Pons (tissue), 1 donor: ENCODE measurements at regions not wholly inside any gene's neighbourhood (a gene's known extent, or its start where the extent isn't known, plus 50 kb on each side); places are given as distances from the start of the nearest gene placed in this dataset.
"Not testable (repeated sequence)": the region's sequence is repeated elsewhere in the genome, so short reads cannot be mapped to it uniquely, and the experiment has no call there.

Source experiments
- DNase-seq: peaks from one replicate; pipeline ENCODE4 v3.0.0-alpha.2; 2016; ENCODE audit warnings: low spot score

DNA sequence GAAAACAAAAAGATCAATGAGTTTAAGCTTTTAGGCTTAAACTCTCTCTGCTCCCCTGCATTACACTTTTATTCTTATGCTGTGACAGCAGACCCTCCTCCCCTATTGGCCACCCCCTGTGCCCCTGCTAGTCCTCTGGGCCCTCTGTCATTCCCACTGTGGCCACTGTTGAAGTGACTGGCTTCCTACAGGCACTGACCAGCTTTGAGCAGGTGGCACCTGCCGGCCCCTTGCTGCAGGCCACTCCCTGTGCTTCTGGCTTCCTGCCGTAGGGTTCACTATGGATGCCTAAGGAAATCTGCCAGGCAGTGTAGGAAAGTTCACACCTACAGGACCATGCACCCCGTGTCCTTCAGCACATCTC, 156.5 kb upstream of the L3MBTL4 start:
- no peak for DNase-seq

DNA sequence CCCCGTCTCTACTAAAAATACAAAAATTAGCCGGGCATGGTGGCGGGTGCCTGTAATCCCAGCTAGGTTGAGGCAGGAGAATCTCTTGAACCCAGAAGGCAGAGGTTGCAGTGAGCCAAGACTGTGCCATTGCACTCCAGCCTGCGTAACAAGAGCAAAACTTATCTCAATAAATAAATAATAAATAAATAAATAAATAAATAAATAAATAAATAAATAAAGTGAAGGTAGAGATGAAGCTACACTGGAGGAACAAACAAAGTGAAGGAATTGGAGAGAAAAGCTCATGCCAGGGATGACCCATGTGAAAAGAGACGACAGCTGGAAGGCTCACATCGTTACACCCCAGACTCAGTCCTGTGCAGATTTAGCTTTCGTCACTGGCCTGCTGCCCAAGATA, 157.3 kb upstream of the ARHGAP28 start:
- not testable (repeated sequence) for DNase-seq

DNA sequence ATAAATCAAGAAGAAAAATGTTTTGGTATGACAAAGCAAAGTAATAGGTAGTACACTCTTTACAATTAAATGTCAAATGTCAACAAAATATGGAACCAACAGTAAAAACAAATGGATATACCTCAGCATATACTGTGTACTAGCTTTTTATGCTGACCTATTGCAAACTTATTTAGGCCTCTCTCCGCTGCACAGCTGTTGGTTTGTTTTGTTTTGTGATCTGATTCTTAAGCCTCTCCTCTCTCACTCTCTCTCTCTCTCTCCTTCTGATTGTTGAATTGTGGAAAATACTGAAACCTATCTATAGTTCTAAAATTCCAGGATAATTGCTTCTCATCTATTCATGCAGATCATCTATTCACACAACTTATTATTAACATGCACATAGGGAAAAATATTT, 154.9 kb upstream of the ARHGAP28 start:
- no peak for DNase-seq

- no peak for DNase-seq
Measured at GRCh38 chr18:6575908-6576307, 153.6 kb upstream of the ARHGAP28 start.

- no peak for DNase-seq
Measured at GRCh38 chr18:6576718-6577375, 152.7 kb upstream of the ARHGAP28 start.

GRCh38 chr18:6578686-6579085, 150.8 kb upstream of the ARHGAP28 start:
- no peak for DNase-seq

- no peak for DNase-seq
Measured at GRCh38 chr18:6579486-6579885, 150.0 kb upstream of the ARHGAP28 start.

DNA sequence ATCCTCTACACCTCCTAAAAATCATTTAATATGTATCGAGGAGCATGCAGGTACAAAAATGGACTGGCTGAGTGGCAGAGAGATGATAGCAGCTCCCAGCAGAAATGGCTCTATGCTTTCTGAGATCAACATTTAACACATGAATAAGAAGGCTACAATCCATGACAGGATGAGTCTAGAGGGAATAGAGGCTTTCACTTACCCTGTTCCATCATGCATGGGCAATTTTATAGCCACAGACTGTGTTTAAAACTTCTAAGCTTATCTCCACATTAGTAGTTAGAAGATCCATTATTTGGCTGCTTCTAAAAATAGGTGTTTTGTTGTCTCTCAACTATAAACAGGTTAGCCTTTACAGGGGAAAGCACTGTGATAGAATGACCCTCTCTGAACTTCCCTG, 149.1 kb upstream of the ARHGAP28 start:
- DNase-seq: no peak

- no peak for DNase-seq
Measured at GRCh38 chr18:6589923-6590322, 139.6 kb upstream of the ARHGAP28 start.

- no peak for DNase-seq
Measured at GRCh38 chr18:6590326-6590725, 139.2 kb upstream of the ARHGAP28 start.

GRCh38 chr18:6591491-6591890, 138.0 kb upstream of the ARHGAP28 start:
- no peak for DNase-seq

DNA sequence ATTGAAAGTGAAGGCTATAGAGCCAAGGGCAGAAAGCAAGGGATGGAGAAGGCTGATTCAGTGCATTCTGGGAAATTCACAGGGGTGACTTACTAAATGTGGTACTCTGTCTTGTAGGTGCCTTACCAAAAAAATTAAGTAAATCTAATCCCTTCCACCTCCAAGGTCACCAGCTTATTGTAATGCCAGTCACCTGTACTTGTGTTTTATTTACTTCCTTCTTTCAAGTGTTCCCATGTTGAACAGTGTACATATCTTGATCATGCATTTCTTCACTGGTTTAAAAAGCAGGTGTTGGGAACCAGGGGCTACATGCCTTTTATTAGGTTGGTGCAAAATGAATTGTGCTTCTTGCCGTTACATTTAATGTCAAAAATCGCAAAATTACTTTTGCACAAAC, 137.0 kb upstream of the ARHGAP28 start:
- no peak for DNase-seq

- DNase-seq: no peak
Measured at GRCh38 chr18:6593142-6593885, 136.2 kb upstream of the ARHGAP28 start.

DNA sequence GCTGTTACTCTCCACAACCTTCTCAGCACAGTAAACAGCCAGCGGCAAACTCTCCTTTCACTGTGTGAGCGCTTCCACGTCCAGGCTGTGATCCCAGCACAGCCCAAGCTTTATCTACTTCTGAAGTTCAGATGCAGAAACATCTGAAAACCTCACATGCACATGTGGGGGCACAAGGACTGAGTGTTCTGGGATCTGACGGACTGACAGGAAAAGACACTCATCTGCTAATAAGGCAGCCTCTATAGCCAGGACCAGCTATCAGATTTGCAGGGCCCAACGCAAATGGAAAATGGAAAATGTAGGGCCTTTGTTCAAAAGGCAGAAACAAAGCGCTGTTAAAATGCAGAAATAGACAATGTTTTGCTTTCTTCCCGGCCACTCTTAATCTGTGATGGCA, 133.8 kb upstream of the ARHGAP28 start:
- peak; percentile 87 for DNase-seq

DNA sequence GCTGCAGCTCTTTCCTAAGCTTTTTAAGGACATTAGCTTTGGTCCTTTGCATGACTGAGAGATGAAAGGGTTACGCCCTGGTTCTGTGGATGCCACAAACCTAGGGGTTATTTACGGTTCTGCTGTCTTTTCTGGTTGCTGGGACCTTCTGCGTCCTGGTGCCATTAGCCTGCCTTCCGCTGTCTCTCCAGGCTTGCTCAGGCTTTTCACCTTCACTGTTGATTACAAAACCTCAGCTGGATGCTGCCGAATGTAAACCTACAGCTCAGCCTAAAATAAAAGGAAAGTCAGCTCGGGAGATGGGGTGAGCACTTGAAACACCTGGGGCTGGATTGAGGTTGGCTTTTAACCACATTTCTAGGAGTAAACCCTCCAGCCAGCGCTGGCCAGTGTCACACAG, 130.9 kb upstream of the ARHGAP28 start:
- no peak for DNase-seq

- no peak for DNase-seq
Measured at GRCh38 chr18:6600667-6601167, 128.8 kb upstream of the ARHGAP28 start.

GRCh38 chr18:6601241-6601640, 128.3 kb upstream of the ARHGAP28 start:
- no peak for DNase-seq

- DNase-seq: no peak
Measured at GRCh38 chr18:6602365-6602764, 127.2 kb upstream of the ARHGAP28 start.

DNA sequence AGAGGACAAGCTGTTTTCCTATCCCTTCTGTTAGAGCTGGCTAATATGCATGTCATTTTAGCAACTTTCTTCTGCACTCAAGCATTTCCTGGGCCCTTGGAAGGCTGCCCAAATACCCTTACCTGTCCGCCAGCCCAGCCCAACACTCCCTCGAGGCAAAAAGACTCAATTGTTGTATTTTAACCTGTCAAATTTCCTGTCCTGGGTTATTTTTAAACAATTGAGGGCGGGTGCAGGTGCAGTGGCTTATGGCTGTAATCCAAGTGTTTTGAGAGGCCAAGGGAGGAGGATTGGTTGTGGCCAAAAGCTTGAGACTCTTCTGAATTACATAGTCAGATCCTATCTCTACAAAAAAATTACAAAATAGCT, 125.0 kb upstream of the ARHGAP28 start:
- no peak for DNase-seq

GRCh38 chr18:6605115-6605869, 124.2 kb upstream of the ARHGAP28 start:
- DNase-seq: no peak

DNA sequence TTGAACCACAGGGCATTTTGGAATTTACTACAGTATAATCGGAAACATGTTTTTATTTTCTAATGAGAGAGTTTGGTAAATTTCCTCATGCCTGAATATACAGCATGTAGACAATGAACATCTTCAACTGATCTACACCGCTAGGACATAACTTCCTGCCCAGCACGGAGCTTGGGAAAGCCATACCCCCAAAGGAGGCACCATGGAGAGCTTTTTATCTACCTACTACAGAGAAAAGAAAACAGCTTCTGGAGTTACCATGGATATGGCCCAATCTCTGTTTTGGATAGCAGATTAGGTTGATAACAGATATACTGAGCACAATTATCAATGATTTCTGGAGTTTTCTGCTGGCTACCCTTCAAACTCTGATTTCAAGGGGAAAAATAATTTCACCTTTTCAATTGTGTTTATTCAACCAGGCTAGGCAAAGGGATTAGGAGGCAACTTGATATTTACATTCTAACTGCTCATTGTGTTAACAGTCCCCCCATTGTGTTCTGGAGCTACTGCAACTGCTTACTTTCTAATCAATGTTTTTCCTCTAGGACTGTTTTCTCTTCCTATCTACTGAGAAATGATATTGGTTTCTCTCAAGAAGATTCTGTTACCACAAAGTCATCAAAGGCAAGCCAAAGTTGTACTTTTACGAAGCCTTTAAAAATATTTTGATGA, 123.0 kb upstream of the ARHGAP28 start:
- DNase-seq: no peak

DNA sequence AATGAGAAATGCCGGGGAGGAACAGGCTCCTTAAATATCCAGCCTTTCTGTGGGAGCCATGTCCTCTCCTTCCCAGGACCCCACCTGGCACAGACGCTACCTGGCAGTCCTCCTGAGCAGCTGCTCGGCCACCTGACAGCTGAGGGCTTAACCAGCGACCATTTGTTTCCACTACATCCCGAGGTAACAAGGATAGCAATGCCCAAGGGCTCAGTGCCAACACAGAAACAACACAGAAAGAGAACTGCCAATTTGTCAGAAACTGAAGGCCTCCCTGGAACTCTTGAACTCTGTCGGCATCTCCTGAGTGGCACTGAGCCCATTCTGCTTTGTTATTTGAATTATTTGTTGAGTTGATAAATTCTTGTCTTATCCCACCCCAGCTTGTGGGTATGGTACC, 122.2 kb upstream of the ARHGAP28 start:
- no peak for DNase-seq
